ENCODE measurements at regions not wholly inside any gene's neighbourhood (a gene's known extent, or its start where the extent isn't known, plus 50 kb on each side); places are given as distances from the start of the nearest gene placed in this dataset.

DNA sequence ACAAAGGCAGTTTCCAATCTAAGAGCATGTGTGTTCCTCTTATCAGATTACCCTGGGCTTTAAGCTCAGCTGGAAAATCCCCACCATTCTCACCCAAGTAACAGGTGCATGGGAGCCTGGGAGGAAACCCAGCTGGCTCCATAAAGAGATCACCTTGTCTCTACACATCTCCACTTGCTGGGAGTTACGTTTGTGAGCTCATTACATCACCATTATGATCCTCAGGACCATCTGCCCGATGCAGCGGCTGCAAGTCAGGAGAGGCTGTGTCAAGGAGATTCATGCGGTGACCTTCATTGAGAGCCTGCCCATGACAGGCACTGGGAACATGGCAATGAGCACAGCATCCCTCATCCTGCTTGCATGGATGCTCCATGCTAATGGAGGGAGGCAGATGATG, 618.0 kb downstream of the NPHP4 start:
- TF ChIP-seq, protein P1, sequence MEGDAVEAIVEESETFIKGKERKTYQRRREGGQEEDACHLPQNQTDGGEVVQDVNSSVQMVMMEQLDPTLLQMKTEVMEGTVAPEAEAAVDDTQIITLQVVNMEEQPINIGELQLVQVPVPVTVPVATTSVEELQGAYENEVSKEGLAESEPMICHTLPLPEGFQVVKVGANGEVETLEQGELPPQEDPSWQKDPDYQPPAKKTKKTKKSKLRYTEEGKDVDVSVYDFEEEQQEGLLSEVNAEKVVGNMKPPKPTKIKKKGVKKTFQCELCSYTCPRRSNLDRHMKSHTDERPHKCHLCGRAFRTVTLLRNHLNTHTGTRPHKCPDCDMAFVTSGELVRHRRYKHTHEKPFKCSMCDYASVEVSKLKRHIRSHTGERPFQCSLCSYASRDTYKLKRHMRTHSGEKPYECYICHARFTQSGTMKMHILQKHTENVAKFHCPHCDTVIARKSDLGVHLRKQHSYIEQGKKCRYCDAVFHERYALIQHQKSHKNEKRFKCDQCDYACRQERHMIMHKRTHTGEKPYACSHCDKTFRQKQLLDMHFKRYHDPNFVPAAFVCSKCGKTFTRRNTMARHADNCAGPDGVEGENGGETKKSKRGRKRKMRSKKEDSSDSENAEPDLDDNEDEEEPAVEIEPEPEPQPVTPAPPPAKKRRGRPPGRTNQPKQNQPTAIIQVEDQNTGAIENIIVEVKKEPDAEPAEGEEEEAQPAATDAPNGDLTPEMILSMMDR (conservative IDR thresholded peaks at IDR 0.05; ENCODE audit: low read depth in 2 of 2), result no peak
- TF ChIP-seq CREB1 (CRISPR knock-in tag; IDR thresholded peaks at IDR 0.05; ENCODE audit: low read depth) (no peak), POLR2AphosphoS5 (IDR thresholded peaks at IDR 0.05; ENCODE audit: low read depth) (no peak), EZH2 (IDR thresholded peaks at IDR 0.05; ENCODE audit: low read depth, unreplicated experiment) (no peak), ZNF114 (CRISPR knock-in tag; IDR thresholded peaks at IDR 0.05) (no peak), JUNB (IDR thresholded peaks at IDR 0.05; ENCODE audit: unreplicated experiment) (no peak), EZH2phosphoT487 (IDR thresholded peaks at IDR 0.05; ENCODE audit: unreplicated experiment) (no peak), NANOG (IDR thresholded peaks at IDR 0.05; ENCODE audit: borderline replicate concordance) (no peak), ZNF331 (CRISPR knock-in tag; IDR thresholded peaks at IDR 0.05; ENCODE audit: low read depth) (no peak)
- TF ChIP-seq, protein P2, sequence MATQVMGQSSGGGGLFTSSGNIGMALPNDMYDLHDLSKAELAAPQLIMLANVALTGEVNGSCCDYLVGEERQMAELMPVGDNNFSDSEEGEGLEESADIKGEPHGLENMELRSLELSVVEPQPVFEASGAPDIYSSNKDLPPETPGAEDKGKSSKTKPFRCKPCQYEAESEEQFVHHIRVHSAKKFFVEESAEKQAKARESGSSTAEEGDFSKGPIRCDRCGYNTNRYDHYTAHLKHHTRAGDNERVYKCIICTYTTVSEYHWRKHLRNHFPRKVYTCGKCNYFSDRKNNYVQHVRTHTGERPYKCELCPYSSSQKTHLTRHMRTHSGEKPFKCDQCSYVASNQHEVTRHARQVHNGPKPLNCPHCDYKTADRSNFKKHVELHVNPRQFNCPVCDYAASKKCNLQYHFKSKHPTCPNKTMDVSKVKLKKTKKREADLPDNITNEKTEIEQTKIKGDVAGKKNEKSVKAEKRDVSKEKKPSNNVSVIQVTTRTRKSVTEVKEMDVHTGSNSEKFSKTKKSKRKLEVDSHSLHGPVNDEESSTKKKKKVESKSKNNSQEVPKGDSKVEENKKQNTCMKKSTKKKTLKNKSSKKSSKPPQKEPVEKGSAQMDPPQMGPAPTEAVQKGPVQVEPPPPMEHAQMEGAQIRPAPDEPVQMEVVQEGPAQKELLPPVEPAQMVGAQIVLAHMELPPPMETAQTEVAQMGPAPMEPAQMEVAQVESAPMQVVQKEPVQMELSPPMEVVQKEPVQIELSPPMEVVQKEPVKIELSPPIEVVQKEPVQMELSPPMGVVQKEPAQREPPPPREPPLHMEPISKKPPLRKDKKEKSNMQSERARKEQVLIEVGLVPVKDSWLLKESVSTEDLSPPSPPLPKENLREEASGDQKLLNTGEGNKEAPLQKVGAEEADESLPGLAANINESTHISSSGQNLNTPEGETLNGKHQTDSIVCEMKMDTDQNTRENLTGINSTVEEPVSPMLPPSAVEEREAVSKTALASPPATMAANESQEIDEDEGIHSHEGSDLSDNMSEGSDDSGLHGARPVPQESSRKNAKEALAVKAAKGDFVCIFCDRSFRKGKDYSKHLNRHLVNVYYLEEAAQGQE (IDR thresholded peaks at IDR 0.05; ENCODE audit: unreplicated experiment), result no peak
- TF ChIP-seq, protein P3, sequence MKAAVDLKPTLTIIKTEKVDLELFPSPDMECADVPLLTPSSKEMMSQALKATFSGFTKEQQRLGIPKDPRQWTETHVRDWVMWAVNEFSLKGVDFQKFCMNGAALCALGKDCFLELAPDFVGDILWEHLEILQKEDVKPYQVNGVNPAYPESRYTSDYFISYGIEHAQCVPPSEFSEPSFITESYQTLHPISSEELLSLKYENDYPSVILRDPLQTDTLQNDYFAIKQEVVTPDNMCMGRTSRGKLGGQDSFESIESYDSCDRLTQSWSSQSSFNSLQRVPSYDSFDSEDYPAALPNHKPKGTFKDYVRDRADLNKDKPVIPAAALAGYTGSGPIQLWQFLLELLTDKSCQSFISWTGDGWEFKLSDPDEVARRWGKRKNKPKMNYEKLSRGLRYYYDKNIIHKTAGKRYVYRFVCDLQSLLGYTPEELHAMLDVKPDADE (IDR thresholded peaks at IDR 0.05), result no peak
